Left ventricle myocardium inferior (tissue), 1 donor: ENCODE measurements at regions not wholly inside any gene's neighbourhood (a gene's known extent, or its start where the extent isn't known, plus 50 kb on each side); places are given as distances from the start of the nearest gene placed in this dataset.

Experiments used
- DNase-seq: peaks from one replicate; pipeline ENCODE4 v3.0.0-alpha.2; 2020
- H3K27ac ChIP-seq: fragments of 200-600 bp; replicated peaks from 2 replicates; pipeline ENCODE4 v1.8.0; 2021
- H3K27me3 ChIP-seq: fragments of 200-600 bp; 2 replicates; pipeline ENCODE4 v1.8.0; 2021; ENCODE audit warnings: low read depth
- H3K36me3 ChIP-seq: fragments of 200-600 bp; 2 replicates; pipeline ENCODE4 v1.8.0; 2021
- H3K4me1 ChIP-seq: fragments of 200-600 bp; 2 replicates; pipeline ENCODE4 v1.8.0; 2021
- H3K4me3 ChIP-seq: fragments of 200-600 bp; 2 replicates; pipeline ENCODE4 v1.8.0; 2021; ENCODE audit warnings: mild to moderate bottlenecking, moderate library complexity
- H3K9me3 ChIP-seq: fragments of 200-600 bp; replicated peaks from 2 replicates; pipeline ENCODE4 v1.8.0; 2021
- CTCF ChIP-seq: fragments of 200-600 bp; IDR thresholded peaks from 2 replicates; pipeline ENCODE4 v1.8.0; 2021; ENCODE audit warnings: antibody characterized with exemption, mild to moderate bottlenecking, borderline replicate concordance
- intact Hi-C: fragments of 100-400 bp; cut with micrococcal nuclease; formaldehyde crosslinking; loops from one replicate; pipeline ENCODE4 v1.11.0; 2022
- donor health status: DM: no; HTN: yes; CAD: no; lungs with severe emphysema.

GRCh38 chr4:162523171-162523570 is 359.4 kb upstream of the FSTL5 start:
- no peak overlapping the region for H3K27ac ChIP-seq
- TF ChIP-seq CTCF, result no peak
- intact Hi-C loops, result no loop called here
- DNase-seq, result no peak
- H3K27me3 ChIP-seq, result no peaks in the 10 kb centered on the region
- no peaks in the 10 kb centered on the region for H3K36me3 ChIP-seq
- H3K4me3 ChIP-seq, result no peak overlapping the region
- no peaks in the 10 kb centered on the region for H3K4me1 ChIP-seq
- H3K9me3 ChIP-seq, result no peaks in the 10 kb centered on the region

- Histone ChIP-seq H3K27ac (no peak overlapping the region), H3K36me3 (no peaks in the 10 kb centered on the region), H3K27me3 (no peaks in the 10 kb centered on the region), H3K4me1 (no peaks in the 10 kb centered on the region), H3K4me3 (no peak overlapping the region), H3K9me3 (no peaks in the 10 kb centered on the region)
- intact Hi-C loops, result no loop called here
- no peak for DNase-seq
- no peak for TF ChIP-seq CTCF
Measured at GRCh38 chr4:162522724-162523123, 358.9 kb upstream of the FSTL5 start.

- TF ChIP-seq CTCF, result no peak
Measured at GRCh38 chr4:162510937-162511336, 347.1 kb upstream of the FSTL5 start.

GRCh38 chr4:162510115-162510514 is 346.3 kb upstream of the FSTL5 start:
- Histone ChIP-seq H3K27ac (no peak overlapping the region), H3K4me3 (no peak overlapping the region), H3K36me3 (no peaks in the 10 kb centered on the region), H3K27me3 (no peaks in the 10 kb centered on the region), H3K4me1 (no peaks in the 10 kb centered on the region), H3K9me3 (no peaks in the 10 kb centered on the region)
- DNase-seq, result no peak
- intact Hi-C loops, result no loop called here
- TF ChIP-seq CTCF, result no peak

More at GRCh38 chr4:162510937-162511336, 347.1 kb upstream of the FSTL5 start:
- intact Hi-C loops, result no loop called here
- Histone ChIP-seq H3K4me3 (no peak overlapping the region), H3K27me3 (no peaks in the 10 kb centered on the region), H3K36me3 (no peaks in the 10 kb centered on the region), H3K27ac (no peak overlapping the region), H3K4me1 (no peaks in the 10 kb centered on the region), H3K9me3 (no peaks in the 10 kb centered on the region)
- DNase-seq, result no peak

GRCh38 chr4:162509333-162509732 is 345.5 kb upstream of the FSTL5 start:
- H3K27ac ChIP-seq, result no peak overlapping the region
- intact Hi-C loops, result no loop called here
- no peak overlapping the region for H3K4me3 ChIP-seq
- no peaks in the 10 kb centered on the region for H3K9me3 ChIP-seq
- no peak for DNase-seq
- TF ChIP-seq CTCF, result no peak
- no peaks in the 10 kb centered on the region for H3K36me3 ChIP-seq
- H3K4me1 ChIP-seq, result no peaks in the 10 kb centered on the region
- H3K27me3 ChIP-seq, result no peaks in the 10 kb centered on the region

- Histone ChIP-seq H3K36me3 (no peaks in the 10 kb centered on the region), H3K4me1 (no peaks in the 10 kb centered on the region), H3K27me3 (no peaks in the 10 kb centered on the region), H3K9me3 (no peaks in the 10 kb centered on the region), H3K27ac (no peak overlapping the region), H3K4me3 (no peak overlapping the region)
- intact Hi-C loops, result no loop called here
- DNase-seq, result no peak
- no peak for TF ChIP-seq CTCF
Measured at GRCh38 chr4:162506253-162506652, 342.5 kb upstream of the FSTL5 start.
